K562 (cell line): ENCODE measurements at regions not wholly inside any gene's neighbourhood (a gene's known extent, or its start where the extent isn't known, plus 50 kb on each side); places are given as distances from the start of the nearest gene placed in this dataset.

Source experiments
- BCOR ChIP-seq: fragments of 450-650 bp; IDR thresholded peaks from 2 replicates; pipeline ENCODE4 v1.6.1; 2016
- CC2D1A ChIP-seq: fragments of 450-650 bp; IDR thresholded peaks from 2 replicates; pipeline ENCODE4 v1.6.1; 2017; ENCODE audit warnings: mild to moderate bottlenecking
- ELF2 ChIP-seq: fragments of 250-450 bp; sonication (Bioruptor Pico); IDR thresholded peaks from 2 replicates; pipeline ENCODE4 v1.5.0; 2021; ENCODE audit warnings: mild to moderate bottlenecking
- FOSL1 ChIP-seq: fragments of 200-800 bp; sonication (Bioruptor generic); conservative IDR thresholded peaks from 2 replicates; pipeline ENCODE4 v1.6.1; 2016; ENCODE audit warnings: missing genetic modification characterization, missing compliant biosample characterization
- MYC ChIP-seq, 2 experiments: fragments of 250-450 bp in 1 of 2; sonication (Bioruptor Pico) in 1 of 2; IDR thresholded peaks; 2 replicates each; pipeline versions ENCODE4 v1.5.1 to v1.6.1; 2012 to 2021; ENCODE audit warnings: low read depth in 2 of 2, borderline replicate concordance in 1 of 2, improper control_type of control experiment in 1 of 2, low read length in 1 of 2, mild to moderate bottlenecking in 1 of 2, moderate library complexity in 1 of 2
- POLR3A ChIP-seq: IDR thresholded peaks from 2 replicates; pipeline ENCODE4 v1.6.1; 2011; ENCODE audit warnings: borderline replicate concordance, mild to moderate bottlenecking, moderate library complexity; ENCODE audit not compliant: insufficient read length, insufficient read depth; ENCODE audit errors: extremely low read depth
- PTRF ChIP-seq: fragments of 450-650 bp; IDR thresholded peaks from 2 replicates; pipeline ENCODE4 v1.6.1; 2016; ENCODE audit warnings: mild to moderate bottlenecking, missing genetic modification characterization, missing compliant biosample characterization
- SRF ChIP-seq, 2 experiments: fragments of 250-450, 450-650 bp in 1 of 2; sonication (Bioruptor Pico) in 1 of 2; sonication (generic) in 1 of 2; formaldehyde crosslinking; IDR thresholded peaks; 2 replicates each; pipeline versions ENCODE4 v1.5.0 to v1.5.1; 2020 to 2022; ENCODE audit warnings: mild to moderate bottlenecking in 1 of 2, missing genetic modification reagents in 1 of 2
- TF ChIP-seq, protein P1 (sequence below): fragments of 450-650 bp; formaldehyde crosslinking; IDR thresholded peaks from 2 replicates; pipeline ENCODE4 v1.4.0; 2022; ENCODE audit warnings: missing genetic modification characterization
- TF ChIP-seq, protein P2 (sequence below): sonication (generic); formaldehyde crosslinking; IDR thresholded peaks from 2 replicates; pipeline ENCODE4 v1.8.1; 2023; ENCODE audit warnings: mild to moderate bottlenecking, missing genetic modification reagents
- TF ChIP-seq, protein P3 (sequence below): fragments of 200-600 bp; sonication (generic); IDR thresholded peaks from one replicate; pipeline ENCODE4 v1.6.1; 2012; ENCODE audit warnings: mild to moderate bottlenecking, low read depth, low read length, inconsistent platforms

DNA sequence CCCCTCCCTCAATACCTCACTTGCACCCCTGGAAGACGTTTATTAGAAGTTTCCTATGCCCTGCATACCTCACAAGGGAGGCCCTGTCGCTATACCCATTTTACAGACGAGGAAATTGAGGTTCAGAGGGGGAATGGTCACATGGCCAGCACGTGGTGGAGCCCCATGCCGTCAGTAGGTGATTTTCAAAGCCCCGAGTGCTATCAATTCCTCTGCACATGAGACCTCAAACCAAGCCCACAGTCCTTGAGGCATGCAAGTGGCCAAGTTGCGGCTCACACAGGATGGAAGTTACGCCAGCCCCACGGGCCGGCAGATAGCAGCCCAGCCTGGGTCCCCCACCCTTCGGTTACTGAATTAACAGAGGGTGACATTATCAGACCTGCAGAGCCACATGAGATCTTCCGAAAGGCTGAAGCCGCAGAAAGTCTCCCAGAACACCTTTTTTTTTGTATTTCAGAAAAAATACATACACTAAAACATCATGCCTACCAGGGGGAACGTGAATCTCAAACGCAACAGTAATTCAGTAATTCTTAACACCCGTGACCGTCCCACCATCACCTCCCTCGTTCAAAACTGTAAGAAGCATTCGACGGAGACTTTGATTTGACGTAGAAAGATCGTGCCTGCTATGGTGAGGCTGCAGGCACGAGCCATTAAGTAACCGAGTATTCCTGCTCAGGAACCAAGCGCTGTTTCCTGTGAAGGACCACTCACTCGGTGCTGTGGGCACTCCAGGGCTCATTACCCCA is 129.0 kb downstream of the RFLNA start (continued):
- TF ChIP-seq, protein P1, sequence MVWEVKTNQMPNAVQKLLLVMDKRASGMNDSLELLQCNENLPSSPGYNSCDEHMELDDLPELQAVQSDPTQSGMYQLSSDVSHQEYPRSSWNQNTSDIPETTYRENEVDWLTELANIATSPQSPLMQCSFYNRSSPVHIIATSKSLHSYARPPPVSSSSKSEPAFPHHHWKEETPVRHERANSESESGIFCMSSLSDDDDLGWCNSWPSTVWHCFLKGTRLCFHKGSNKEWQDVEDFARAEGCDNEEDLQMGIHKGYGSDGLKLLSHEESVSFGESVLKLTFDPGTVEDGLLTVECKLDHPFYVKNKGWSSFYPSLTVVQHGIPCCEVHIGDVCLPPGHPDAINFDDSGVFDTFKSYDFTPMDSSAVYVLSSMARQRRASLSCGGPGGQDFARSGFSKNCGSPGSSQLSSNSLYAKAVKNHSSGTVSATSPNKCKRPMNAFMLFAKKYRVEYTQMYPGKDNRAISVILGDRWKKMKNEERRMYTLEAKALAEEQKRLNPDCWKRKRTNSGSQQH (CRISPR knock-in tag): no peak
- no peak for TF ChIP-seq POLR3A
- no peak for TF ChIP-seq ELF2 (CRISPR knock-in tag)
- TF ChIP-seq, protein P2, sequence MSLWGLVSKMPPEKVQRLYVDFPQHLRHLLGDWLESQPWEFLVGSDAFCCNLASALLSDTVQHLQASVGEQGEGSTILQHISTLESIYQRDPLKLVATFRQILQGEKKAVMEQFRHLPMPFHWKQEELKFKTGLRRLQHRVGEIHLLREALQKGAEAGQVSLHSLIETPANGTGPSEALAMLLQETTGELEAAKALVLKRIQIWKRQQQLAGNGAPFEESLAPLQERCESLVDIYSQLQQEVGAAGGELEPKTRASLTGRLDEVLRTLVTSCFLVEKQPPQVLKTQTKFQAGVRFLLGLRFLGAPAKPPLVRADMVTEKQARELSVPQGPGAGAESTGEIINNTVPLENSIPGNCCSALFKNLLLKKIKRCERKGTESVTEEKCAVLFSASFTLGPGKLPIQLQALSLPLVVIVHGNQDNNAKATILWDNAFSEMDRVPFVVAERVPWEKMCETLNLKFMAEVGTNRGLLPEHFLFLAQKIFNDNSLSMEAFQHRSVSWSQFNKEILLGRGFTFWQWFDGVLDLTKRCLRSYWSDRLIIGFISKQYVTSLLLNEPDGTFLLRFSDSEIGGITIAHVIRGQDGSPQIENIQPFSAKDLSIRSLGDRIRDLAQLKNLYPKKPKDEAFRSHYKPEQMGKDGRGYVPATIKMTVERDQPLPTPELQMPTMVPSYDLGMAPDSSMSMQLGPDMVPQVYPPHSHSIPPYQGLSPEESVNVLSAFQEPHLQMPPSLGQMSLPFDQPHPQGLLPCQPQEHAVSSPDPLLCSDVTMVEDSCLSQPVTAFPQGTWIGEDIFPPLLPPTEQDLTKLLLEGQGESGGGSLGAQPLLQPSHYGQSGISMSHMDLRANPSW: no peak
- TF ChIP-seq, protein P3, sequence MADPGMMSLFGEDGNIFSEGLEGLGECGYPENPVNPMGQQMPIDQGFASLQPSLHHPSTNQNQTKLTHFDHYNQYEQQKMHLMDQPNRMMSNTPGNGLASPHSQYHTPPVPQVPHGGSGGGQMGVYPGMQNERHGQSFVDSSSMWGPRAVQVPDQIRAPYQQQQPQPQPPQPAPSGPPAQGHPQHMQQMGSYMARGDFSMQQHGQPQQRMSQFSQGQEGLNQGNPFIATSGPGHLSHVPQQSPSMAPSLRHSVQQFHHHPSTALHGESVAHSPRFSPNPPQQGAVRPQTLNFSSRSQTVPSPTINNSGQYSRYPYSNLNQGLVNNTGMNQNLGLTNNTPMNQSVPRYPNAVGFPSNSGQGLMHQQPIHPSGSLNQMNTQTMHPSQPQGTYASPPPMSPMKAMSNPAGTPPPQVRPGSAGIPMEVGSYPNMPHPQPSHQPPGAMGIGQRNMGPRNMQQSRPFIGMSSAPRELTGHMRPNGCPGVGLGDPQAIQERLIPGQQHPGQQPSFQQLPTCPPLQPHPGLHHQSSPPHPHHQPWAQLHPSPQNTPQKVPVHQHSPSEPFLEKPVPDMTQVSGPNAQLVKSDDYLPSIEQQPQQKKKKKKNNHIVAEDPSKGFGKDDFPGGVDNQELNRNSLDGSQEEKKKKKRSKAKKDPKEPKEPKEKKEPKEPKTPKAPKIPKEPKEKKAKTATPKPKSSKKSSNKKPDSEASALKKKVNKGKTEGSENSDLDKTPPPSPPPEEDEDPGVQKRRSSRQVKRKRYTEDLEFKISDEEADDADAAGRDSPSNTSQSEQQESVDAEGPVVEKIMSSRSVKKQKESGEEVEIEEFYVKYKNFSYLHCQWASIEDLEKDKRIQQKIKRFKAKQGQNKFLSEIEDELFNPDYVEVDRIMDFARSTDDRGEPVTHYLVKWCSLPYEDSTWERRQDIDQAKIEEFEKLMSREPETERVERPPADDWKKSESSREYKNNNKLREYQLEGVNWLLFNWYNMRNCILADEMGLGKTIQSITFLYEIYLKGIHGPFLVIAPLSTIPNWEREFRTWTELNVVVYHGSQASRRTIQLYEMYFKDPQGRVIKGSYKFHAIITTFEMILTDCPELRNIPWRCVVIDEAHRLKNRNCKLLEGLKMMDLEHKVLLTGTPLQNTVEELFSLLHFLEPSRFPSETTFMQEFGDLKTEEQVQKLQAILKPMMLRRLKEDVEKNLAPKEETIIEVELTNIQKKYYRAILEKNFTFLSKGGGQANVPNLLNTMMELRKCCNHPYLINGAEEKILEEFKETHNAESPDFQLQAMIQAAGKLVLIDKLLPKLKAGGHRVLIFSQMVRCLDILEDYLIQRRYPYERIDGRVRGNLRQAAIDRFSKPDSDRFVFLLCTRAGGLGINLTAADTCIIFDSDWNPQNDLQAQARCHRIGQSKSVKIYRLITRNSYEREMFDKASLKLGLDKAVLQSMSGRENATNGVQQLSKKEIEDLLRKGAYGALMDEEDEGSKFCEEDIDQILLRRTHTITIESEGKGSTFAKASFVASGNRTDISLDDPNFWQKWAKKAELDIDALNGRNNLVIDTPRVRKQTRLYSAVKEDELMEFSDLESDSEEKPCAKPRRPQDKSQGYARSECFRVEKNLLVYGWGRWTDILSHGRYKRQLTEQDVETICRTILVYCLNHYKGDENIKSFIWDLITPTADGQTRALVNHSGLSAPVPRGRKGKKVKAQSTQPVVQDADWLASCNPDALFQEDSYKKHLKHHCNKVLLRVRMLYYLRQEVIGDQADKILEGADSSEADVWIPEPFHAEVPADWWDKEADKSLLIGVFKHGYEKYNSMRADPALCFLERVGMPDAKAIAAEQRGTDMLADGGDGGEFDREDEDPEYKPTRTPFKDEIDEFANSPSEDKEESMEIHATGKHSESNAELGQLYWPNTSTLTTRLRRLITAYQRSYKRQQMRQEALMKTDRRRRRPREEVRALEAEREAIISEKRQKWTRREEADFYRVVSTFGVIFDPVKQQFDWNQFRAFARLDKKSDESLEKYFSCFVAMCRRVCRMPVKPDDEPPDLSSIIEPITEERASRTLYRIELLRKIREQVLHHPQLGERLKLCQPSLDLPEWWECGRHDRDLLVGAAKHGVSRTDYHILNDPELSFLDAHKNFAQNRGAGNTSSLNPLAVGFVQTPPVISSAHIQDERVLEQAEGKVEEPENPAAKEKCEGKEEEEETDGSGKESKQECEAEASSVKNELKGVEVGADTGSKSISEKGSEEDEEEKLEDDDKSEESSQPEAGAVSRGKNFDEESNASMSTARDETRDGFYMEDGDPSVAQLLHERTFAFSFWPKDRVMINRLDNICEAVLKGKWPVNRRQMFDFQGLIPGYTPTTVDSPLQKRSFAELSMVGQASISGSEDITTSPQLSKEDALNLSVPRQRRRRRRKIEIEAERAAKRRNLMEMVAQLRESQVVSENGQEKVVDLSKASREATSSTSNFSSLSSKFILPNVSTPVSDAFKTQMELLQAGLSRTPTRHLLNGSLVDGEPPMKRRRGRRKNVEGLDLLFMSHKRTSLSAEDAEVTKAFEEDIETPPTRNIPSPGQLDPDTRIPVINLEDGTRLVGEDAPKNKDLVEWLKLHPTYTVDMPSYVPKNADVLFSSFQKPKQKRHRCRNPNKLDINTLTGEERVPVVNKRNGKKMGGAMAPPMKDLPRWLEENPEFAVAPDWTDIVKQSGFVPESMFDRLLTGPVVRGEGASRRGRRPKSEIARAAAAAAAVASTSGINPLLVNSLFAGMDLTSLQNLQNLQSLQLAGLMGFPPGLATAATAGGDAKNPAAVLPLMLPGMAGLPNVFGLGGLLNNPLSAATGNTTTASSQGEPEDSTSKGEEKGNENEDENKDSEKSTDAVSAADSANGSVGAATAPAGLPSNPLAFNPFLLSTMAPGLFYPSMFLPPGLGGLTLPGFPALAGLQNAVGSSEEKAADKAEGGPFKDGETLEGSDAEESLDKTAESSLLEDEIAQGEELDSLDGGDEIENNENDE: no peak
- TF ChIP-seq FOSL1: no peak
- TF ChIP-seq CC2D1A: peak; percentile 26; the same call in 1 of the 2 replicates
- TF ChIP-seq SRF (CRISPR knock-in tag; IDR thresholded peaks at IDR 0.05): no peak
- TF ChIP-seq MYC (IDR thresholded peaks at IDR 0.05; ENCODE audit: low read depth, low read length): 0 out of 2 replicates have a peak, but pooled peaks have one; percentile 15
- no peak for TF ChIP-seq MYC (CRISPR knock-in tag; IDR thresholded peaks at IDR 0.05; ENCODE audit: borderline replicate concordance, low read depth)
- no peak for TF ChIP-seq PTRF (tag)
- TF ChIP-seq BCOR: peak; percentile 98
